ENCODE measurements at regions not wholly inside any gene's neighbourhood (a gene's known extent, or its start where the extent isn't known, plus 50 kb on each side); places are given as distances from the start of the nearest gene placed in this dataset.

- DNase-seq (ENCODE audit: low spot score) = no peak
Measured at GRCh38 chr2:167501618-167502017, 613.3 kb downstream of the XIRP2 start.

- DNase-seq (ENCODE audit: low spot score) = no peak
Measured at GRCh38 chr2:167493862-167494261, 605.6 kb downstream of the XIRP2 start.

GRCh38 chr2:167492486-167492885, 604.2 kb downstream of the XIRP2 start:
- DNase-seq (ENCODE audit: low spot score) = no peak

- DNase-seq (ENCODE audit: low spot score) = no peak
Measured at GRCh38 chr2:167491788-167492187, 603.5 kb downstream of the XIRP2 start.

GRCh38 chr2:167490455-167490854, 602.2 kb downstream of the XIRP2 start:
- no peak for DNase-seq (ENCODE audit: low spot score)

GRCh38 chr2:167489325-167489724, 601.0 kb downstream of the XIRP2 start:
- no peak for DNase-seq (ENCODE audit: low spot score)

- no peak for DNase-seq (ENCODE audit: low spot score)
Measured at GRCh38 chr2:167487728-167488127, 599.4 kb downstream of the XIRP2 start.

DNA sequence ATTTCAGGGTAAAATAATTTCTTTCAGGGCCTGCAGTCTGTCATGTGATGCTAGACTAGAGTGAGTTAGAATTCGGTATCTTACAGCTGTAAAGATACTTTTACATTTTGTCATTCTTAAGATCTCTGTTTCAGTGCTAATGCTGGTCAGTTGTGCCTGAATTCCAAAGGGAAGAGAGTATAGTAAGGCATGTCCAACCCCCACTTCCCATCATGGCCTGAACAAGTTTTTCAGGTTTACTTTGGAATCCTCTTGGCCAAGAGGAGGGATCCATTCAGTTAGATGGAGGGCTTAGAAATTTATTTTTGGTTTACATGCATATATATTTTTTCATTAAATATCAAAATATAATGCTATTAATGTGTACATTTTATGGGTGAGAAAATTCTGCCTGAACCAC, 596.6 kb downstream of the XIRP2 start:
- DNase-seq (ENCODE audit: low spot score) = no peak

DNA sequence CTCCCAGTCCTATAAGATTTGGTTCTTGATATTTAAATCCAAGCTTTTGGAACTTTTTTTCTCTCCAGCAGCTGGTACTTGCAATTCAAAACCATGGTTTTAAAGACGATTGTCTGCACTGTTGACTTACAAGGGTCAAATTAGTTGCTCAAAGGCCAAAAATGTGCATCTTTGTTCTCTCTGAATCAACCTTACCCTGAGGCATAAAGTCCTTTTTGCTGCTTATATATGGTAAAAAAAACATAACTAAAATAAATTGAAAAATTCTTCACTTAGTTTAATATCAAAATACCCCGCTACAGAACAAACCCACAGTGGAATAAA, 592.7 kb downstream of the XIRP2 start:
- DNase-seq (ENCODE audit: low spot score) = no peak

GRCh38 chr2:167480232-167480985, 592.1 kb downstream of the XIRP2 start:
- DNase-seq (ENCODE audit: low spot score) = no peak

DNA sequence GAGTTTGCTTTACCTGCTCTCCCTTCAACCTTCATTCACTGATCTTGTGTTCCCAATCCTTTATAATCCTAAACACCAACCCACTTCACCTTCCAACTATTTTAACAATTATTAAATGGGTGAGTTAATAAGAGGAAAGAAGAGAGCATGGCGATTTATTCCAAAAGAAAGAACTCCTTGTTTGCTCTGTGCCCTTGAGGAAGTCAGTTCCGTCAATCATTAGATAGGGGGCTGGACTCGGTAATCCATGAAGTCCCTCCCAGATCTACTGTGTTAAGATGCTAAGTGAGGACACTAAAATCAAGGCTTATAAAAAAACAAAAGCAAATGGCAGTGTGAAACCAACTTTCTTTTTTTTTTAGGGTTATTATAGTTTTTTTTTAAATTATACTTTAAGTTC, 589.9 kb downstream of the XIRP2 start:
- no peak for DNase-seq (ENCODE audit: low spot score)

- DNase-seq (ENCODE audit: low spot score) = no peak
Measured at GRCh38 chr2:167475791-167476190, 587.5 kb downstream of the XIRP2 start.

DNA sequence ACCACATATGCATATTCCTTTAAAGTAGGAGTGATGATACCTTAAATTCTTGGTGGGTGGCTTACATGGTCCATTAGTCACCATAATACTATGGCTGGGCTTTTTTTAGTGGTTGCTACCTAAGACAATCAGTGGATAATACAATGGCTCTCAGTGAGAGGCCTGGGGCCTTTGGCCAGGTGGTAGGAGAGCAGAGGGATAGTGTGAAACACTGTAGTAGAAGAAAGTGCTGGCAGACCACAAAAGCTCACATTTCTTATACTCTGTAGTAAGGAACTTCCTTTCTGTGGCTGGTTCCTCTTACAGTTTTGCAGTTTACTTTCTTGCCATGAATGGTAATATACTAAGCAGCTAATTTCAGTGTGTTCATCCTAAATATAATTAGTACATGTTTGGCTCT, 583.5 kb downstream of the XIRP2 start:
- no peak for DNase-seq (ENCODE audit: low spot score)

DNA sequence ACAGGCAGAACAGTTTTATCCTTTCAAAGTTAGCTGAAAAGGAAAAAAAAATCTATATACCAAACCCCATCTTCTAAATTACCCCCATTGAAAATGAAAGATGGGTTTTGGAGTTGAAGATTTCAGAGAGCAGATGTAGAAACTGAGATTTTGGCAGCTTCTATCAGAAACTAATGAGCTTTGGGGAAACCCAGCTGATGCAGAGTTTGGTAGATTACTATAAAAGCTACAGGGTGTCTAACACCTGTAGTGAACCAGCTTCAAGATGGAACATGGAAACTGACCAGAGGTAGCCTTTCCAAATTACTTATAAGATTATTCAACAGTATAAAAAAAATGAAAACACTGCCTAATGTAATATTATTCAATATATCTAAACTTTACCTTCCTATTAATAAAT, 583.1 kb downstream of the XIRP2 start:
- no peak for DNase-seq (ENCODE audit: low spot score)

DNA sequence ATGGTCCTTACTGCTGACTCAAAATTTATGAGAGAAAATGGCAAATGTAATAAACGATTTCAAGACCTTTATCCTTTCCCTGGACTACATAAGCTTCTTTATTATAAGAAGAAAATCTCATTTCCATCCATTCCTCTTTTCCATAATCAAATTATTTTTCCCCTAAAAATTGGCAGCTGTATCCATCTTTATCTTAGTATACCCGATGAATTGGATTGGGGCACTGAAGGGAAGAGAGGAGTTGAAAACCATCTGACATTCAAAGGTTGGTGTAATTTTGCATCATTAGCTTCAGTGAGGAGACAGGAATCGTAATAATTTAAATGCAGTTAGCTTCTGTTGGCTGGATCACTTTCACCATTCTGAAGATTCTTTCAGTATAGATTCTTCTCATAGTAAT, 574.1 kb downstream of the XIRP2 start:
- no peak for DNase-seq (ENCODE audit: low spot score)

DNA sequence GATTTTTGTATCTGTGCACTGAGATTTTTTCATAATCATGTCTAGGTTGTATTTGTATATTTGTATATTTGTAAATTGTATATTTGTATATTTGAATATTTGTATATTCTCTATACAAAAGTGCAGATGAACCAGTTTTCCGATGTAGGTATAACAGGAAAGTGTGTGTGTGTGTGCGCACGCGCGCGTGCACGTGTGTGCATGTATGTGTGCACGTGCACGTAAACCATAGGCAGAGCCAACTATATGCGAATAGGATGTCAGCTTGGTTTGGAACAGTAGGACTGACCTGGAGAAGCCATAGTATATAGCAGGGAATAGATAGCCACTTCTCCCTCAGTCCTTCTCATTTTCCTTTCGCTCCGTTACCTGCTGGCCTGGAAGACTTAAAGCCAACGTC, 565.8 kb downstream of the XIRP2 start:
- no peak for DNase-seq (ENCODE audit: low spot score)

- no peak for DNase-seq (ENCODE audit: low spot score)
Measured at GRCh38 chr2:167451496-167452289, 563.4 kb downstream of the XIRP2 start.

DNA sequence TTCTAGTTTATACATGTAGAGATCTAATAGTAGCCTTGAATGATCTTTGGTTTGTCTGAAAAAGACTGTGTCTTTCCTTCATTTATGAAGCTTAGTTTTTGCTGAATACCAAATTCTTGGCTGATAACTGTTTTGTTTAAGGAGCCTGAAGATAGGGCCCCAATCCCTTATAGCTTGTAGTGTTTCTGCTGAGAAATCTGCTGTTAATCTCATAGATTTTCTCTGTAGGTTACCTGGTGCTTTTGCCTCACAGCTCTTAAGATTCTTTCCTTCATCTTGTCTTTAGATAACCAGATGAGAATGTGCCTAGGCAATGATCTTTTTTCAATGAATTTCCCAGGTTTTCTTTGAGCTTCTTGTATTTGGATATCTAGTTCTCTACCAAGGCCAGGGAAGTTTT, 562.1 kb downstream of the XIRP2 start:
- no peak for DNase-seq (ENCODE audit: low spot score)

DNA sequence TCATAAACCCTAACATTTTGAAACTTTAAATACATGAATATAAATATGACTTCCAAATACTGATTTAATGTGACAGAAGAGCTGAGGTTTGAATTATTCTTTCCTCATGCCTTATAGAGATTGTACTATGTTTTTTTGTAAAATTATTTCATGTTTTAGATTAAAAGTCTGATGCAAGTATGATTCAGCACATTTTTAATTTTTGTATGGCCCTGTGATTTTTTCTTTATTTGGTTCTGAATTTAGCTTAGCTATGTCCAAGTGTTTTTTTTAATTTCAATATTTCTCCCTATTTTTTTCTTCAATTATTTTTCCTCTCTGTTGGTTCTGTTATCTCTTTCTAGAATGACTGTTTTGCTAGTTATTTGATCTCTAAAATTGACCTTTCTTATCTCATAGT, 552.1 kb downstream of the XIRP2 start:
- no peak for DNase-seq (ENCODE audit: low spot score)

GRCh38 chr2:167438206-167438605, 549.9 kb downstream of the XIRP2 start:
- no peak for DNase-seq (ENCODE audit: low spot score)

GRCh38 chr2:167431949-167432348, 543.7 kb downstream of the XIRP2 start:
- no peak for DNase-seq (ENCODE audit: low spot score)

DNA sequence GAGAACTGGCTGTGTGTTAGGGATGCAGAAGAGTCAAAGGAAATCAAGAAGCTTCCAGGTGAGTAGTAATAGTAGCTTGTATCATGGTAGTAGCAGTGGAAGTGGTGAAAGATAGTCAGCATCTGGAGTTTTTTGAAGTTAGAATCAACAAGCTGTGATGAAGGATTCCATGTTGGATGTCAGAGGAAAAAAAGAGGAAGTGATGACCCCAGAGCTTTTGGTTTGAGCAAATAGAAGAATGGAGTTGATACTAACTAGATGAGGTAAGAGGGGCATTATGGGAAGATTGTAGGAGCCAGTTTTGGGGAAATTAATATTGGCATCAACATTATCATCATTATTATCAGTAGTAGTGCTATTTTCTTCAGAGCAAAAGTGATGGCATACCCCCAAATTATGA, 542.2 kb downstream of the XIRP2 start:
- no peak for DNase-seq (ENCODE audit: low spot score)

- DNase-seq (ENCODE audit: low spot score) = no peak
Measured at GRCh38 chr2:167424803-167425755, 536.8 kb downstream of the XIRP2 start.

Measured in ecto neural progenitor cell (in vitro differentiated cells).